WERI-Rb-1 (cell line): ENCODE measurements at regions not wholly inside any gene's neighbourhood (a gene's known extent, or its start where the extent isn't known, plus 50 kb on each side); places are given as distances from the start of the nearest gene placed in this dataset.

Experiments
- DNase-seq: peaks from one replicate; pipeline ENCODE4 v3.0.0-alpha.2; 2020
- H3K27ac ChIP-seq: fragments of 250-450 bp; sonication (Bioruptor Pico); 2 replicates; pipeline ENCODE4 v1.5.1; 2020; ENCODE audit warnings: mild to moderate bottlenecking, moderate library complexity
- H3K27me3 ChIP-seq: fragments of 250-450 bp; sonication (Bioruptor Pico); 2 replicates; pipeline ENCODE4 v1.5.1; 2021; ENCODE audit warnings: mild to moderate bottlenecking, low read depth, moderate library complexity; ENCODE audit not compliant: insufficient read depth, severe bottlenecking
- H3K36me3 ChIP-seq: fragments of 250-450 bp; sonication (Bioruptor Pico); 2 replicates; pipeline ENCODE4 v1.5.1; 2020; ENCODE audit warnings: mild to moderate bottlenecking, moderate library complexity
- H3K4me3 ChIP-seq: 2 replicates; pipeline ENCODE4 v1.5.1; 2011; ENCODE audit warnings: low read depth, mild to moderate bottlenecking, control low read depth, low read length
- H3K9me3 ChIP-seq: fragments of 250-450 bp; sonication (Bioruptor Pico); 2 replicates; pipeline ENCODE4 v1.5.1; 2021; ENCODE audit warnings: mild to moderate bottlenecking, moderate library complexity; ENCODE audit not compliant: severe bottlenecking
- CTCF ChIP-seq: IDR thresholded peaks from 2 replicates; pipeline ENCODE4 v1.5.1; 2011; ENCODE audit warnings: low read depth, mild to moderate bottlenecking, control low read depth, inconsistent platforms, low read length

- DNase-seq = no peak
- no peak overlapping the region for H3K4me3 ChIP-seq
- H3K9me3 ChIP-seq = no peaks in the 10 kb centered on the region
Observed at GRCh38 chr20:10893321-10893720, 219.5 kb upstream of the JAG1 start.

GRCh38 chr20:10897336-10897735 lies 223.5 kb upstream of the JAG1 start:
- no peak for DNase-seq
- no peak for TF ChIP-seq CTCF
- H3K4me3 ChIP-seq = no peak overlapping the region
- no peaks in the 10 kb centered on the region for H3K9me3 ChIP-seq
- H3K36me3 ChIP-seq = no peaks in the 10 kb centered on the region
- no peak overlapping the region for H3K27ac ChIP-seq
- H3K27me3 ChIP-seq = no peaks in the 10 kb centered on the region

More at GRCh38 chr20:10893321-10893720, 219.5 kb upstream of the JAG1 start:
- Histone ChIP-seq H3K36me3 (no peaks in the 10 kb centered on the region), H3K27ac (no peak overlapping the region), H3K27me3 (no peaks in the 10 kb centered on the region)
- no peak for TF ChIP-seq CTCF

- no peak for TF ChIP-seq CTCF
- Histone ChIP-seq H3K9me3 (no peaks in the 10 kb centered on the region), H3K27me3 (no peaks in the 10 kb centered on the region), H3K4me3 (no peak overlapping the region), H3K27ac (no peak overlapping the region), H3K36me3 (no peaks in the 10 kb centered on the region)
- no peak for DNase-seq
Observed at GRCh38 chr20:10898552-10898951, 224.8 kb upstream of the JAG1 start.

- Histone ChIP-seq H3K4me3 (no peak overlapping the region), H3K27ac (no peak overlapping the region), H3K36me3 (no peaks in the 10 kb centered on the region), H3K27me3 (no peaks in the 10 kb centered on the region), H3K9me3 (no peaks in the 10 kb centered on the region)
- no peak for TF ChIP-seq CTCF
- no peak for DNase-seq
Observed at GRCh38 chr20:10902174-10902573, 228.4 kb upstream of the JAG1 start.

GRCh38 chr20:10902576-10903282 lies 228.9 kb upstream of the JAG1 start:
- Histone ChIP-seq H3K4me3 (no peak overlapping the region), H3K27ac (no peak overlapping the region), H3K36me3 (no peaks in the 10 kb centered on the region), H3K27me3 (no peaks in the 10 kb centered on the region), H3K9me3 (no peaks in the 10 kb centered on the region)
- no peak for DNase-seq
- no peak for TF ChIP-seq CTCF

- Histone ChIP-seq H3K27me3 (no peaks in the 10 kb centered on the region), H3K36me3 (no peaks in the 10 kb centered on the region), H3K27ac (no peak overlapping the region), H3K9me3 (no peaks in the 10 kb centered on the region), H3K4me3 (no peak overlapping the region)
- TF ChIP-seq CTCF = no peak
- no peak for DNase-seq
Observed at GRCh38 chr20:10906834-10907233, 233.0 kb upstream of the JAG1 start.
